K562 (cell line): ENCODE measurements at regions not wholly inside any gene's neighbourhood (a gene's known extent, or its start where the extent isn't known, plus 50 kb on each side); places are given as distances from the start of the nearest gene placed in this dataset.

Experiments used
- ADNP ChIP-seq: fragments of 200-800 bp; sonication (Bioruptor generic); IDR thresholded peaks from 2 replicates; pipeline ENCODE4 v1.6.1; 2016; ENCODE audit warnings: missing genetic modification characterization, missing compliant biosample characterization
- CHD4 ChIP-seq: fragments of 200-600 bp; sonication (generic); IDR thresholded peaks from 3 replicates; pipeline ENCODE4 v1.6.1; 2012; ENCODE audit warnings: low read depth, mild to moderate bottlenecking, mixed read lengths, low read length, inconsistent platforms; ENCODE audit not compliant: insufficient read depth, insufficient replicate concordance, poor library complexity, severe bottlenecking
- MAZ ChIP-seq, 2 experiments: fragments of 450-650 bp in 1 of 2; sonication (generic) in 1 of 2; formaldehyde crosslinking; IDR thresholded peaks in 1 of 2; conservative IDR thresholded peaks in 1 of 2; 2 replicates each; pipeline versions ENCODE4 v1.4.0 to v1.5.0; 2020; ENCODE audit warnings: mild to moderate bottlenecking in 1 of 2, missing genetic modification reagents in 1 of 2
- MECOM ChIP-seq: fragments of 250-450 bp; sonication (Bioruptor Pico); IDR thresholded peaks from 2 replicates; pipeline ENCODE4 v1.8.0; 2022; ENCODE audit warnings: inconsistent platforms
- RFX1 ChIP-seq: fragments of 450-650 bp; IDR thresholded peaks from 2 replicates; pipeline ENCODE4 v1.6.1; 2016; ENCODE audit warnings: mild to moderate bottlenecking, moderate library complexity
- TBP ChIP-seq: optimal IDR thresholded peaks from 2 replicates; pipeline ENCODE3; 2011; ENCODE audit warnings: low read depth, low read length, improper control_type of control experiment
- ZNF384 ChIP-seq: IDR thresholded peaks from 2 replicates; pipeline ENCODE4 v1.6.1; 2012; ENCODE audit warnings: low read depth, low read length, improper control_type of control experiment
- TF ChIP-seq, protein P1 (sequence below), 2 experiments: fragments of 450-650 bp; formaldehyde crosslinking in 1 of 2; IDR thresholded peaks; 2 replicates each; pipeline versions ENCODE4 v1.4.0 to v1.6.1; 2014 to 2020; ENCODE audit warnings: mild to moderate bottlenecking in 2 of 2, borderline replicate concordance in 1 of 2, low read depth in 1 of 2
- TF ChIP-seq, protein P2 (sequence below), 2 experiments: fragments of 450-650 bp; IDR thresholded peaks; 2 replicates each; pipeline ENCODE4 v1.6.1; 2018; ENCODE audit warnings: mild to moderate bottlenecking in 2 of 2, low read depth in 1 of 2; ENCODE audit not compliant: partially characterized antibody in 2 of 2
- TF ChIP-seq, protein P3 (sequence below): sonication (generic); formaldehyde crosslinking; IDR thresholded peaks from 2 replicates; pipeline ENCODE4 v1.8.0; 2023; ENCODE audit warnings: mild to moderate bottlenecking, missing genetic modification reagents

DNA sequence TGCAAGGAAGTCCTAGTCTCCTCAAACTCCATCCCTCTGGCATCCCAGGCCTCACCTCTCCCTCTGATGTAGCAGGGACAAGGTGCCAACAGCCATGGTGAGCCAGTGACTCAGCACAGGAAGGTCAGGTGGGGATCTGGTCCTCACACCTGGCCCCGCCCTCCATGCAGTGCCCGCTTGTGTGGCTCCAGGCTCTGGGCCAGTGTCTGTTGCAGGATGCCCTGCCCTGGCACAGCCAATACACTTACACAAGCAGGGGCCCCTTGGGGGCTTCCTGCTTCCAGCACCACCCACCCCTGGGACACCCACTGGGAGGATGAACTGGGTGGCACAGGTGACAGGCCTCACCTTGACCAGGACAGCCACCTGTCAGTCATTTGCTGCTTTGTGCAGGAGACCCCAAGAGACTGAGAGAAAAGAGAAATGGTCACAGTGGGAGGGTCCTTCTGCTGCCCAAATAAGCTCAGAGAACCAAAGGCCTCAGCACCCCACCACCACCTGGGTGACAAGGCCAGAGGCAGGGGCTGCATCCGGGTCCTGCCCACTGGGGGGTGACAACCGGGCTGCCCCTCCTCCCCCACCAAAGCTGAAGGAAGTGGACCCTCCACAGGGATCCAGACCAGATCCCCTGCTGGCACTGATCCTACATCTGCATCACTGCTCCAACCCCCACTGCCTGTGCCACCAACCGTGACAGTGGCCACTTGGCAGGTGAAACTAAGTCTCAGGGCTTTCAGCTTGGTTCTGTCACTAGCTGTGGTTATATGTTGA lies 658.8 kb upstream of the DEFB115 start:
- no peak for TF ChIP-seq RFX1
- TF ChIP-seq, protein P1, sequence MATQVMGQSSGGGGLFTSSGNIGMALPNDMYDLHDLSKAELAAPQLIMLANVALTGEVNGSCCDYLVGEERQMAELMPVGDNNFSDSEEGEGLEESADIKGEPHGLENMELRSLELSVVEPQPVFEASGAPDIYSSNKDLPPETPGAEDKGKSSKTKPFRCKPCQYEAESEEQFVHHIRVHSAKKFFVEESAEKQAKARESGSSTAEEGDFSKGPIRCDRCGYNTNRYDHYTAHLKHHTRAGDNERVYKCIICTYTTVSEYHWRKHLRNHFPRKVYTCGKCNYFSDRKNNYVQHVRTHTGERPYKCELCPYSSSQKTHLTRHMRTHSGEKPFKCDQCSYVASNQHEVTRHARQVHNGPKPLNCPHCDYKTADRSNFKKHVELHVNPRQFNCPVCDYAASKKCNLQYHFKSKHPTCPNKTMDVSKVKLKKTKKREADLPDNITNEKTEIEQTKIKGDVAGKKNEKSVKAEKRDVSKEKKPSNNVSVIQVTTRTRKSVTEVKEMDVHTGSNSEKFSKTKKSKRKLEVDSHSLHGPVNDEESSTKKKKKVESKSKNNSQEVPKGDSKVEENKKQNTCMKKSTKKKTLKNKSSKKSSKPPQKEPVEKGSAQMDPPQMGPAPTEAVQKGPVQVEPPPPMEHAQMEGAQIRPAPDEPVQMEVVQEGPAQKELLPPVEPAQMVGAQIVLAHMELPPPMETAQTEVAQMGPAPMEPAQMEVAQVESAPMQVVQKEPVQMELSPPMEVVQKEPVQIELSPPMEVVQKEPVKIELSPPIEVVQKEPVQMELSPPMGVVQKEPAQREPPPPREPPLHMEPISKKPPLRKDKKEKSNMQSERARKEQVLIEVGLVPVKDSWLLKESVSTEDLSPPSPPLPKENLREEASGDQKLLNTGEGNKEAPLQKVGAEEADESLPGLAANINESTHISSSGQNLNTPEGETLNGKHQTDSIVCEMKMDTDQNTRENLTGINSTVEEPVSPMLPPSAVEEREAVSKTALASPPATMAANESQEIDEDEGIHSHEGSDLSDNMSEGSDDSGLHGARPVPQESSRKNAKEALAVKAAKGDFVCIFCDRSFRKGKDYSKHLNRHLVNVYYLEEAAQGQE (IDR thresholded peaks at IDR 0.05; ENCODE audit: borderline replicate concordance) = no peak
- TF ChIP-seq, protein P1 (CRISPR knock-in tag; IDR thresholded peaks at IDR 0.05; ENCODE audit: low read depth) = no peak
- TF ChIP-seq, protein P2, sequence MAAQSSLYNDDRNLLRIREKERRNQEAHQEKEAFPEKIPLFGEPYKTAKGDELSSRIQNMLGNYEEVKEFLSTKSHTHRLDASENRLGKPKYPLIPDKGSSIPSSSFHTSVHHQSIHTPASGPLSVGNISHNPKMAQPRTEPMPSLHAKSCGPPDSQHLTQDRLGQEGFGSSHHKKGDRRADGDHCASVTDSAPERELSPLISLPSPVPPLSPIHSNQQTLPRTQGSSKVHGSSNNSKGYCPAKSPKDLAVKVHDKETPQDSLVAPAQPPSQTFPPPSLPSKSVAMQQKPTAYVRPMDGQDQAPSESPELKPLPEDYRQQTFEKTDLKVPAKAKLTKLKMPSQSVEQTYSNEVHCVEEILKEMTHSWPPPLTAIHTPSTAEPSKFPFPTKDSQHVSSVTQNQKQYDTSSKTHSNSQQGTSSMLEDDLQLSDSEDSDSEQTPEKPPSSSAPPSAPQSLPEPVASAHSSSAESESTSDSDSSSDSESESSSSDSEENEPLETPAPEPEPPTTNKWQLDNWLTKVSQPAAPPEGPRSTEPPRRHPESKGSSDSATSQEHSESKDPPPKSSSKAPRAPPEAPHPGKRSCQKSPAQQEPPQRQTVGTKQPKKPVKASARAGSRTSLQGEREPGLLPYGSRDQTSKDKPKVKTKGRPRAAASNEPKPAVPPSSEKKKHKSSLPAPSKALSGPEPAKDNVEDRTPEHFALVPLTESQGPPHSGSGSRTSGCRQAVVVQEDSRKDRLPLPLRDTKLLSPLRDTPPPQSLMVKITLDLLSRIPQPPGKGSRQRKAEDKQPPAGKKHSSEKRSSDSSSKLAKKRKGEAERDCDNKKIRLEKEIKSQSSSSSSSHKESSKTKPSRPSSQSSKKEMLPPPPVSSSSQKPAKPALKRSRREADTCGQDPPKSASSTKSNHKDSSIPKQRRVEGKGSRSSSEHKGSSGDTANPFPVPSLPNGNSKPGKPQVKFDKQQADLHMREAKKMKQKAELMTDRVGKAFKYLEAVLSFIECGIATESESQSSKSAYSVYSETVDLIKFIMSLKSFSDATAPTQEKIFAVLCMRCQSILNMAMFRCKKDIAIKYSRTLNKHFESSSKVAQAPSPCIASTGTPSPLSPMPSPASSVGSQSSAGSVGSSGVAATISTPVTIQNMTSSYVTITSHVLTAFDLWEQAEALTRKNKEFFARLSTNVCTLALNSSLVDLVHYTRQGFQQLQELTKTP (IDR thresholded peaks at IDR 0.05; ENCODE audit: low read depth in 1 of 2, partially characterized antibody in 2 of 2) = no peak
- TF ChIP-seq MAZ (CRISPR knock-in tag; conservative IDR thresholded peaks at IDR 0.05 in 1 of 2, IDR thresholded peaks at IDR 0.05 in 1 of 2) = no peak
- no peak for TF ChIP-seq TBP
- TF ChIP-seq CHD4 = no peak
- TF ChIP-seq ZNF384 = no peak
- TF ChIP-seq ADNP (tag) = no peak
- TF ChIP-seq MECOM (CRISPR knock-in tag) = no peak
- TF ChIP-seq, protein P3, sequence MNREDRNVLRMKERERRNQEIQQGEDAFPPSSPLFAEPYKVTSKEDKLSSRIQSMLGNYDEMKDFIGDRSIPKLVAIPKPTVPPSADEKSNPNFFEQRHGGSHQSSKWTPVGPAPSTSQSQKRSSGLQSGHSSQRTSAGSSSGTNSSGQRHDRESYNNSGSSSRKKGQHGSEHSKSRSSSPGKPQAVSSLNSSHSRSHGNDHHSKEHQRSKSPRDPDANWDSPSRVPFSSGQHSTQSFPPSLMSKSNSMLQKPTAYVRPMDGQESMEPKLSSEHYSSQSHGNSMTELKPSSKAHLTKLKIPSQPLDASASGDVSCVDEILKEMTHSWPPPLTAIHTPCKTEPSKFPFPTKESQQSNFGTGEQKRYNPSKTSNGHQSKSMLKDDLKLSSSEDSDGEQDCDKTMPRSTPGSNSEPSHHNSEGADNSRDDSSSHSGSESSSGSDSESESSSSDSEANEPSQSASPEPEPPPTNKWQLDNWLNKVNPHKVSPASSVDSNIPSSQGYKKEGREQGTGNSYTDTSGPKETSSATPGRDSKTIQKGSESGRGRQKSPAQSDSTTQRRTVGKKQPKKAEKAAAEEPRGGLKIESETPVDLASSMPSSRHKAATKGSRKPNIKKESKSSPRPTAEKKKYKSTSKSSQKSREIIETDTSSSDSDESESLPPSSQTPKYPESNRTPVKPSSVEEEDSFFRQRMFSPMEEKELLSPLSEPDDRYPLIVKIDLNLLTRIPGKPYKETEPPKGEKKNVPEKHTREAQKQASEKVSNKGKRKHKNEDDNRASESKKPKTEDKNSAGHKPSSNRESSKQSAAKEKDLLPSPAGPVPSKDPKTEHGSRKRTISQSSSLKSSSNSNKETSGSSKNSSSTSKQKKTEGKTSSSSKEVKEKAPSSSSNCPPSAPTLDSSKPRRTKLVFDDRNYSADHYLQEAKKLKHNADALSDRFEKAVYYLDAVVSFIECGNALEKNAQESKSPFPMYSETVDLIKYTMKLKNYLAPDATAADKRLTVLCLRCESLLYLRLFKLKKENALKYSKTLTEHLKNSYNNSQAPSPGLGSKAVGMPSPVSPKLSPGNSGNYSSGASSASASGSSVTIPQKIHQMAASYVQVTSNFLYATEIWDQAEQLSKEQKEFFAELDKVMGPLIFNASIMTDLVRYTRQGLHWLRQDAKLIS (CRISPR knock-in tag) = no peak
